Activated T-helper 1 cell treated with anti-CD3 and anti-CD28 coated beads, Interleukin-12 subunit alpha, Interleukin-12 subunit beta, Interleukin-2, Interleukin-4 antibody, amounts not matched to agents 30 ng/mL and 10 ng/mL and 1 ng/mL, durations not matched to agents 14 hours and 24 hours and 36 hours (primary cell): ENCODE measurements at regions not wholly inside any gene's neighbourhood (a gene's known extent, or its start where the extent isn't known, plus 50 kb on each side); places are given as distances from the start of the nearest gene placed in this dataset.
"Not testable (repeated sequence)": the region's sequence is repeated elsewhere in the genome, so short reads cannot be mapped to it uniquely, and the experiment has no call there.

ENCODE experiments used
- DNase-seq: peaks from one replicate; pipeline ENCODE4 v3.0.0; 2021; ENCODE audit warnings: low spot score
- H3K27ac Mint-ChIP-seq: one replicate; pipeline ENCODE4 v1.8.0; 2021; ENCODE audit warnings: mild to moderate bottlenecking, mixed read lengths
- H3K27me3 Mint-ChIP-seq: one replicate; pipeline ENCODE4 v1.8.0; 2022; ENCODE audit warnings: mild to moderate bottlenecking, moderate library complexity, mixed read lengths; ENCODE audit not compliant: insufficient read depth
- H3K36me3 Mint-ChIP-seq: one replicate; pipeline ENCODE4 v1.8.0; 2021; ENCODE audit warnings: low read depth, mixed read lengths
- H3K4me1 Mint-ChIP-seq: one replicate; pipeline ENCODE4 v1.8.0; 2021; ENCODE audit warnings: low read depth, mixed read lengths
- H3K4me3 Mint-ChIP-seq: one replicate; pipeline ENCODE4 v1.8.0; 2021; ENCODE audit warnings: mild to moderate bottlenecking, moderate library complexity, mixed read lengths
- H3K9me3 Mint-ChIP-seq: one replicate; pipeline ENCODE4 v1.8.0; 2021; ENCODE audit warnings: mixed read lengths
- intact Hi-C: fragments of 100-400 bp; cut with micrococcal nuclease; formaldehyde crosslinking; loops from one replicate; pipeline ENCODE4 v1.15.1; 2024

GRCh38 chr3:31322460-31322859 lies 210.3 kb upstream of the STT3B start:
- no peak overlapping the region for H3K4me3 Mint-ChIP-seq
- peaks cover 10% of the 10 kb centered on the region for H3K9me3 Mint-ChIP-seq
- intact Hi-C loops = no loop called here
- H3K36me3 Mint-ChIP-seq = peaks cover 1% of the 10 kb centered on the region
- H3K4me1 Mint-ChIP-seq = no peaks in the 10 kb centered on the region
- H3K27ac Mint-ChIP-seq = no peak overlapping the region
- no peak for DNase-seq
- H3K27me3 Mint-ChIP-seq = no peaks in the 10 kb centered on the region

- H3K9me3 Mint-ChIP-seq = peaks cover 17% of the 10 kb centered on the region
- H3K4me3 Mint-ChIP-seq, H3K27me3 Mint-ChIP-seq, H3K4me1 Mint-ChIP-seq, intact Hi-C loops, H3K36me3 Mint-ChIP-seq, DNase-seq, H3K27ac Mint-ChIP-seq: not testable (repeated sequence)
These were observed 204.8 kb upstream of the STT3B start for GRCh38 chr3:31327826-31328357.

- Mint-ChIP-seq H3K4me3 (no peak overlapping the region), H3K4me1 (no peaks in the 10 kb centered on the region), H3K36me3 (peaks cover 10% of the 10 kb centered on the region), H3K27ac (no peak overlapping the region), H3K9me3 (peaks cover 34% of the 10 kb centered on the region), H3K27me3 (peaks cover 4% of the 10 kb centered on the region)
- DNase-seq = no peak
- intact Hi-C loops = loop anchor here (10.0 kb wide), 1 partner anchor 904 kb away; the partner anchor contains the start of gene CMTM8
These were observed 201.4 kb upstream of the STT3B start for GRCh38 chr3:31331278-31331677.

GRCh38 chr3:31341130-31341529 lies 191.6 kb upstream of the STT3B start:
- H3K36me3 Mint-ChIP-seq = peaks cover 3% of the 10 kb centered on the region
- no peak overlapping the region for H3K27ac Mint-ChIP-seq
- intact Hi-C loops = no loop called here
- H3K4me3 Mint-ChIP-seq = no peak overlapping the region
- DNase-seq = no peak
- peaks cover 19% of the 10 kb centered on the region for H3K9me3 Mint-ChIP-seq
- no peaks in the 10 kb centered on the region for H3K27me3 Mint-ChIP-seq
- H3K4me1 Mint-ChIP-seq = no peaks in the 10 kb centered on the region

- Mint-ChIP-seq H3K36me3 (peaks cover 8% of the 10 kb centered on the region), H3K27me3 (no peaks in the 10 kb centered on the region), H3K4me1 (no peaks in the 10 kb centered on the region), H3K27ac (no peak overlapping the region), H3K4me3 (no peak overlapping the region), H3K9me3 (peaks cover 27% of the 10 kb centered on the region)
- intact Hi-C loops = no loop called here
- DNase-seq = no peak
These were observed 189.7 kb upstream of the STT3B start for GRCh38 chr3:31343075-31343474.

- DNase-seq = no peak
- Mint-ChIP-seq H3K9me3 (peaks cover 27% of the 10 kb centered on the region), H3K4me1 (no peaks in the 10 kb centered on the region), H3K36me3 (peaks cover 8% of the 10 kb centered on the region), H3K4me3 (no peak overlapping the region), H3K27ac (no peak overlapping the region), H3K27me3 (no peaks in the 10 kb centered on the region)
- intact Hi-C loops = no loop called here
These were observed 187.1 kb upstream of the STT3B start for GRCh38 chr3:31345581-31345980.

GRCh38 chr3:31346542-31346979 lies 186.2 kb upstream of the STT3B start:
- no peak overlapping the region for H3K27ac Mint-ChIP-seq
- H3K4me1 Mint-ChIP-seq = no peaks in the 10 kb centered on the region
- intact Hi-C loops = no loop called here
- H3K9me3 Mint-ChIP-seq = peaks cover 27% of the 10 kb centered on the region
- H3K27me3 Mint-ChIP-seq = no peaks in the 10 kb centered on the region
- H3K36me3 Mint-ChIP-seq = peaks cover 8% of the 10 kb centered on the region
- DNase-seq = no peak
- H3K4me3 Mint-ChIP-seq = no peak overlapping the region

GRCh38 chr3:31349001-31349748 lies 183.6 kb upstream of the STT3B start:
- Mint-ChIP-seq H3K4me3 (no peak overlapping the region), H3K36me3 (peaks cover 10% of the 10 kb centered on the region), H3K27ac (no peak overlapping the region), H3K27me3 (no peaks in the 10 kb centered on the region), H3K9me3 (peaks cover 24% of the 10 kb centered on the region), H3K4me1 (no peaks in the 10 kb centered on the region)
- no peak for DNase-seq
- intact Hi-C loops = no loop called here

GRCh38 chr3:31350307-31350706 lies 182.4 kb upstream of the STT3B start:
- peaks cover 21% of the 10 kb centered on the region for H3K9me3 Mint-ChIP-seq
- DNase-seq = no peak
- intact Hi-C loops = no loop called here
- H3K4me1 Mint-ChIP-seq = no peaks in the 10 kb centered on the region
- H3K27me3 Mint-ChIP-seq = no peaks in the 10 kb centered on the region
- H3K36me3 Mint-ChIP-seq = peaks cover 11% of the 10 kb centered on the region
- no peak overlapping the region for H3K4me3 Mint-ChIP-seq
- H3K27ac Mint-ChIP-seq = no peak overlapping the region

- H3K9me3 Mint-ChIP-seq = peaks cover 30% of the 10 kb centered on the region
- no peak overlapping the region for H3K4me3 Mint-ChIP-seq
- peaks cover 21% of the 10 kb centered on the region for H3K36me3 Mint-ChIP-seq
- intact Hi-C loops = no loop called here
- no peak for DNase-seq
- no peaks in the 10 kb centered on the region for H3K27me3 Mint-ChIP-seq
- H3K4me1 Mint-ChIP-seq = peaks cover 12% of the 10 kb centered on the region
- H3K27ac Mint-ChIP-seq = no peak overlapping the region
These were observed 180.4 kb upstream of the STT3B start for GRCh38 chr3:31352331-31352730.

- Mint-ChIP-seq H3K36me3 (peaks cover 16% of the 10 kb centered on the region), H3K4me1 (peaks cover 19% of the 10 kb centered on the region), H3K4me3 (no peak overlapping the region), H3K27ac (no peak overlapping the region), H3K9me3 (peaks cover 25% of the 10 kb centered on the region), H3K27me3 (no peaks in the 10 kb centered on the region)
- intact Hi-C loops = no loop called here
- DNase-seq = no peak
These were observed 179.6 kb upstream of the STT3B start for GRCh38 chr3:31353166-31353565.

- H3K4me3 Mint-ChIP-seq = no peak overlapping the region
These were observed 178.4 kb upstream of the STT3B start for GRCh38 chr3:31354373-31354772.

GRCh38 chr3:31355807-31356206 lies 176.9 kb upstream of the STT3B start:
- Mint-ChIP-seq H3K4me3 (no peak overlapping the region), H3K4me1 (peaks cover 28% of the 10 kb centered on the region), H3K27me3 (no peaks in the 10 kb centered on the region), H3K9me3 (peaks cover 25% of the 10 kb centered on the region), H3K27ac (no peak overlapping the region), H3K36me3 (peaks cover 16% of the 10 kb centered on the region)
- intact Hi-C loops = loop anchor here (2.0 kb wide), 1 partner anchor 67 kb away; no protein-coding TSS in a partner anchor
- no peak for DNase-seq

More at GRCh38 chr3:31354373-31354772, 178.4 kb upstream of the STT3B start:
- Mint-ChIP-seq H3K9me3 (peaks cover 25% of the 10 kb centered on the region), H3K27ac (no peak overlapping the region), H3K36me3 (peaks cover 16% of the 10 kb centered on the region), H3K4me1 (peaks cover 25% of the 10 kb centered on the region), H3K27me3 (no peaks in the 10 kb centered on the region)
- DNase-seq = no peak
- intact Hi-C loops = no loop called here
